K562 (cell line): ENCODE measurements at regions not wholly inside any gene's neighbourhood (a gene's known extent, or its start where the extent isn't known, plus 50 kb on each side); places are given as distances from the start of the nearest gene placed in this dataset.

Source experiments
- ATAC-seq: fragments of 200-7000 bp; cut with Tn5 transposase; 3 replicates; pipeline ENCODE4 v1.9.1; 2020; ENCODE audit warnings: moderate library complexity
- BruUV-seq: library from RNA; stranded (reverse); fragments of 400-500 nt; replicated peaks from 2 replicates; lab custom pipeline; 2021; lab: Mats Ljungman, UMichigan
- CTCF ChIA-PET: fragments of 300-600 bp; formaldehyde crosslinking; extraction: SDS; loops from one replicate; lab custom pipeline; 2021; ENCODE audit warnings: low intra/inter-chr PET ratio; lab: Yijun Ruan, JAX
- POLR2A ChIA-PET: fragments of 300-600, 350-650 bp; sonication (Branson Sonifier 250); formaldehyde crosslinking; extraction: SDS; loops from one replicate; lab custom pipeline; 2021; ENCODE audit warnings: antibody characterized with exemption, inconsistent platforms; lab: Yijun Ruan, JAX
- DNase-seq, 4 experiments: peaks; one replicate each; pipeline versions ENCODE4 v3.0.0 to v3.0.0-alpha.2; 2011 to 2018; ENCODE audit warnings: low spot score in 3 of 4, mixed read lengths in 3 of 4; ENCODE audit errors: extremely low read depth in 1 of 4
- FAIRE-seq: peaks from 2 replicates; lab custom pipeline; 2011; peaks lifted over from hg19 to GRCh38; lab: Jason Lieb, UNC
- H2AFZ ChIP-seq: 2 replicates; pipeline ENCODE4 v1.6.0; 2011; ENCODE audit warnings: low read depth, low read length, control low read depth, inconsistent platforms
- H3K27ac ChIP-seq: fragments of 200-600 bp; 3 replicates; pipeline ENCODE4 v1.8.0; 2011; ENCODE audit warnings: low read depth, mild to moderate bottlenecking, control low read depth, inconsistent platforms, low read length, moderate library complexity, mixed read lengths; ENCODE audit errors: extremely low read depth
- H3K27me3 ChIP-seq, 2 experiments: fragments of 300-600 bp in 1 of 2; 2 replicates in 1 of 2; 3 replicates in 1 of 2; pipeline versions ENCODE4 v1.6.0 to v1.8.0; 2011; ENCODE audit warnings: inconsistent platforms in 2 of 2, low read length in 2 of 2, mild to moderate bottlenecking in 1 of 2, mixed read lengths in 1 of 2, moderate library complexity in 1 of 2; ENCODE audit not compliant: control insufficient read depth in 2 of 2, insufficient read depth in 2 of 2
- H3K36me3 ChIP-seq: fragments of 300-600 bp; 3 replicates; pipeline ENCODE4 v1.8.0; 2011; ENCODE audit warnings: mild to moderate bottlenecking, low read length, inconsistent platforms; ENCODE audit not compliant: control insufficient read depth, insufficient read depth
- H3K4me1 ChIP-seq, 2 experiments: fragments of 200-600 bp in 1 of 2; replicated peaks in 1 of 2; 2 replicates in 1 of 2; 3 replicates in 1 of 2; pipeline versions ENCODE4 v1.5.1 to v1.8.0; 2011; ENCODE audit warnings: inconsistent platforms in 2 of 2, low read length in 2 of 2, mild to moderate bottlenecking in 1 of 2, mixed read lengths in 1 of 2, moderate library complexity in 1 of 2; ENCODE audit not compliant: control insufficient read depth in 2 of 2, insufficient read depth in 2 of 2
- H3K4me2 ChIP-seq: 2 replicates; pipeline ENCODE4 v1.6.1; 2011; ENCODE audit warnings: low read length, control low read depth, inconsistent platforms, mixed read lengths; ENCODE audit not compliant: insufficient read depth
- H3K4me3 ChIP-seq: fragments of 200-600 bp; sonication (generic), shearing (Covaris generic); 2 replicates; pipeline ENCODE4 v1.5.1; 2016; ENCODE audit warnings: control low read depth, inconsistent platforms
- H3K79me2 ChIP-seq: fragments of 200-600 bp; 3 replicates; pipeline ENCODE4 v1.8.0; 2011; ENCODE audit warnings: low read length, inconsistent platforms; ENCODE audit not compliant: control insufficient read depth, insufficient read depth
- H3K9ac ChIP-seq, 2 experiments: 2 replicates each; pipeline versions ENCODE4 v1.6.0 to v1.6.1; 2011; ENCODE audit warnings: low read depth in 2 of 2, low read length in 2 of 2, control low read depth in 1 of 2, inconsistent platforms in 1 of 2, mild to moderate bottlenecking in 1 of 2, mixed read lengths in 1 of 2; ENCODE audit not compliant: insufficient read depth in 1 of 2
- H3K9me1 ChIP-seq: one replicate; pipeline ENCODE4 v1.6.0; 2011; ENCODE audit warnings: inconsistent platforms, mild to moderate bottlenecking, low read length, moderate library complexity; ENCODE audit not compliant: control insufficient read depth, insufficient read depth
- H3K9me3 ChIP-seq: replicated peaks from 2 replicates; pipeline ENCODE4 v1.5.1; 2011; ENCODE audit warnings: low read depth, low read length, inconsistent platforms; ENCODE audit not compliant: control insufficient read depth, insufficient read depth
- H4K20me1 ChIP-seq: replicated peaks from 2 replicates; pipeline ENCODE4 v1.6.1; 2011; ENCODE audit warnings: low read length, inconsistent platforms, mixed read lengths; ENCODE audit not compliant: control insufficient read depth, insufficient read depth
- KDM4B ChIP-seq, 2 experiments: fragments of 450-650 bp in 1 of 2; sonication (generic) in 1 of 2; IDR thresholded peaks; 2 replicates each; pipeline ENCODE4 v1.6.1; 2016 to 2017; ENCODE audit warnings: borderline replicate concordance in 2 of 2, antibody characterized with exemption in 1 of 2, low read depth in 1 of 2, mild to moderate bottlenecking in 1 of 2
- MTF1 ChIP-seq: fragments of 250-450 bp; sonication (Bioruptor Pico); IDR thresholded peaks from 2 replicates; pipeline ENCODE4 v1.9.0; 2021; ENCODE audit warnings: moderate library complexity, mild to moderate bottlenecking, inconsistent platforms, borderline replicate concordance
- SPI1 ChIP-seq: IDR thresholded peaks from 2 replicates; pipeline ENCODE4 v1.6.1; 2011; ENCODE audit warnings: low read depth, low read length, control low read depth, borderline replicate concordance
- WGBS: fragments of 100-300 bp; shearing (Covaris generic); methylation state at CpG from one replicate; pipeline ENCODE4 v1.1.6; 2016; ENCODE audit warnings: low coverage, mixed read lengths; ENCODE audit not compliant: insufficient coverage; ENCODE audit errors: missing lambda C conversion rate; 5-methylcytosine and 5-hydroxymethylcytosine counted together
- in situ Hi-C: fragments of 300-500 bp; cut with MboI; formaldehyde crosslinking; loops from 4 replicates; pipeline ENCODE4 v1.15.0; 2018; ENCODE audit warnings: inconsistent platforms, mixed read lengths
- intact Hi-C: fragments of 100-400 bp; cut with micrococcal nuclease; formaldehyde crosslinking; loops from 2 replicates; pipeline ENCODE4 v1.14.2; 2022
- TF ChIP-seq, protein P1 (sequence below): fragments of 450-650 bp; IDR thresholded peaks from 2 replicates; pipeline ENCODE4 v1.6.1; 2014; ENCODE audit warnings: low read depth, mild to moderate bottlenecking, moderate library complexity, borderline replicate concordance

DNA sequence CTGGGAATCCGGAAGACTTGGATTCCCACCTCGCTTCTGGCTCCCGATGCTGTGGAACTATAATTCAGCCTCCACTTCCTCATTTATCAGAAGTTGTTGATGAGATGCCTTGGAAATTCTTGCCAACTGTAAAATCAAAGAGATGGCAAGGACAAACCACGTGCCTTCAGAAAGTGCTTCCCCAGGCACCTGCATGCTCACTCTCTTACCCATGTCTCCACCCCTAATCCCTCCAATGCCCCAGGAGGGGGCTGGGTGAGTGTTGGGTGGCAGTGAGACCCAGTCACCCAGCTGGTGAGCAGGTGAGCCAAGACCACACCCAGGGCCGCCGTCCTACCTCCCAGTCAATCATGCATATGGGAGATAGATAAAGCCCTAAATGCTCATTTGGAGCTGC, 160.8 kb downstream of the PSMG1 start:
- no peak overlapping the region for H3K9ac ChIP-seq
- H3K36me3 ChIP-seq = no peaks in the 10 kb centered on the region
- no peaks in the 10 kb centered on the region for H4K20me1 ChIP-seq
- H3K4me2 ChIP-seq = no peak overlapping the region
- H3K9me1 ChIP-seq = no peaks in the 10 kb centered on the region
- DNase-seq (no peak), FAIRE-seq (no peak), ATAC-seq (no peak)
- intact Hi-C loops = no loop called here
- POLR2A ChIA-PET = interaction anchor here (0.5 to 1.6 kb wide), 6 partner anchors 12 to 209 kb away, joined by 3 to 5 read pairs (median 3); no protein-coding TSS in a partner anchor
- H3K27ac ChIP-seq = no peak overlapping the region
- in situ Hi-C loops = no loop called here
- CTCF ChIA-PET = interaction anchor here (0.6 kb wide), 1 partner anchor 409 kb away, joined by 3 read pairs; no protein-coding TSS in a partner anchor
- TF ChIP-seq SPI1 (peak; percentile 83), MTF1 (CRISPR knock-in tag) (no peak)
- 4% methylated on average over 6 of the region's 6 CpGs for WGBS
- H3K9me3 ChIP-seq = no peaks in the 10 kb centered on the region
- no TSS peak for BruUV-seq
- H3K4me3 ChIP-seq = no peak overlapping the region
- peaks cover 0 to 6% of the 10 kb centered on the region in 2 experiments; a peak in 2 of 5 replicates for H3K4me1 ChIP-seq
- no peak overlapping the region for H2AFZ ChIP-seq
- H3K27me3 ChIP-seq = peaks cover 34 to 62% of the 10 kb centered on the region in 2 experiments
- no peaks in the 10 kb centered on the region for H3K79me2 ChIP-seq

DNA sequence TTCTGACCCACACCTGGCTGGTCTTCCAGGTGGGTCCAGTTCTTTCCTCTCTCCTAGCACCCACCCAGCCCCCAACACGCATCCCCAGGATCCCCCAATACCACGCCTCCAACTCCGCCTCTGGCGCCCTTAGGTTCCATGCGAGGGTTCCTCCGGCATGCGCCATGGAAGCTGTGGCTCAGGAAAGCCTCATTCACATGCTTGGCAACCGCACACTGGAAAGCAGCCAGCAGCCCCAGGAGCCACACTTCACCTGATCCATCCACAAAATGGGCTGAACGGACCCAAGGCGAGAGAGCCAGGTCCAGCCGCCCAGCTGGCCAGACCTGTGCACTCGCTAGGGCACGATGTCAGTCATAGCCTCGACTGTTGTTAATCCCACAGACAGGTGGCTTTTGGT, 161.2 kb downstream of the PSMG1 start:
- Histone ChIP-seq H4K20me1 (no peaks in the 10 kb centered on the region), H3K4me2 (no peak overlapping the region), H3K27me3 (peaks cover 37 to 62% of the 10 kb centered on the region in 2 experiments), H3K9ac (no peak overlapping the region), H3K4me3 (no peak overlapping the region), H3K36me3 (no peaks in the 10 kb centered on the region), H3K79me2 (no peaks in the 10 kb centered on the region), H2AFZ (no peak overlapping the region), H3K27ac (no peak overlapping the region), H3K9me3 (no peaks in the 10 kb centered on the region), H3K4me1 (peaks cover 0 to 6% of the 10 kb centered on the region in 2 experiments; a peak in 2 of 5 replicates), H3K9me1 (no peaks in the 10 kb centered on the region)
- BruUV-seq = no TSS peak
- FAIRE-seq (no peak), ATAC-seq (no peak), DNase-seq (no peak)
- ChIA-PET CTCF (no interaction called here), POLR2A (interaction anchor here (0.5 to 1.6 kb wide), 5 partner anchors 12 to 209 kb away, joined by 3 to 5 read pairs (median 3); no protein-coding TSS in a partner anchor)
- in situ Hi-C loops = no loop called here
- intact Hi-C loops = no loop called here
- 7% methylated on average over 14 of the region's 14 CpGs for WGBS
- TF ChIP-seq, protein P1, sequence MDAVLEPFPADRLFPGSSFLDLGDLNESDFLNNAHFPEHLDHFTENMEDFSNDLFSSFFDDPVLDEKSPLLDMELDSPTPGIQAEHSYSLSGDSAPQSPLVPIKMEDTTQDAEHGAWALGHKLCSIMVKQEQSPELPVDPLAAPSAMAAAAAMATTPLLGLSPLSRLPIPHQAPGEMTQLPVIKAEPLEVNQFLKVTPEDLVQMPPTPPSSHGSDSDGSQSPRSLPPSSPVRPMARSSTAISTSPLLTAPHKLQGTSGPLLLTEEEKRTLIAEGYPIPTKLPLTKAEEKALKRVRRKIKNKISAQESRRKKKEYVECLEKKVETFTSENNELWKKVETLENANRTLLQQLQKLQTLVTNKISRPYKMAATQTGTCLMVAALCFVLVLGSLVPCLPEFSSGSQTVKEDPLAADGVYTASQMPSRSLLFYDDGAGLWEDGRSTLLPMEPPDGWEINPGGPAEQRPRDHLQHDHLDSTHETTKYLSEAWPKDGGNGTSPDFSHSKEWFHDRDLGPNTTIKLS = no peak
- no peak for TF ChIP-seq KDM4B (IDR thresholded peaks at IDR 0.05; ENCODE audit: borderline replicate concordance in 2 of 2, low read depth in 1 of 2)
